GM18870 (cell line): ENCODE measurements at regions not wholly inside any gene's neighbourhood (a gene's known extent, or its start where the extent isn't known, plus 50 kb on each side); places are given as distances from the start of the nearest gene placed in this dataset.
A peak's percentile ranks its signal among the peaks of the same experiment; 100 is the strongest.

ENCODE experiments used
- ATAC-seq: cut with Tn5 transposase; IDR thresholded peaks from one replicate; pipeline ENCODE4 v1.9.1; 2021; ENCODE audit warnings: moderate library complexity; ENCODE audit not compliant: unreplicated experiment

DNA sequence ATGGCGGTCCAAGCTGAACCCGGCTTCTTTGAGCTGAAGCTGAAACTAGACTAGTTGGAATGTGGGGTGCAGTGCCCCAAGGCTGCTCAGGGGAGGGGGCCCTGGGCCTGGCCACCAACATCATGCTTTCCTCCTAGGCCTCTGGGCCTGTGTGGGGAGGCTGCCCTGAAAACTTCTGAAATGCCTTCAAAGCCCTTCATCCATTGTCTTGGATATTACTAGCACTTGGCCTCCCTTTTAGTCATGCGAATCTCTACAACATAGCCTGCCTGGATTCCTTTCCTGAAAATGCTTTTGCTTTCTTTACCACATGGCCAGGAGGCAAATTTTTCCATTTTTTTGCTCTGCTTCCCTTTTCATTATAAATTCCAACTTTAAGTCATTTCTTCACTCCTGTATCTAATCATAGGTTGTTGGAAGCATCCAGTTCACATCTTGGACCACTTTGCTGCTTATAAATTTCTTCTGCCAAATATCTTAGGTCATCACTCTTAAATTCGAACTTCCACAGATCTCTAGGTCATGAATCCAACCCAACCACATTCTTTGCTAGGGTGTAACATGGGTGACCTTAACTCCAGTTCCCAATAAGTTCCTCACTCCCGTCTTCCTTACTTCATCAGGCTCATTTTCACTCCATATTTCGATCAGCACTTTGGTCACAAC, 103.4 kb downstream of the DDIT4L start:
- no peak for ATAC-seq

DNA sequence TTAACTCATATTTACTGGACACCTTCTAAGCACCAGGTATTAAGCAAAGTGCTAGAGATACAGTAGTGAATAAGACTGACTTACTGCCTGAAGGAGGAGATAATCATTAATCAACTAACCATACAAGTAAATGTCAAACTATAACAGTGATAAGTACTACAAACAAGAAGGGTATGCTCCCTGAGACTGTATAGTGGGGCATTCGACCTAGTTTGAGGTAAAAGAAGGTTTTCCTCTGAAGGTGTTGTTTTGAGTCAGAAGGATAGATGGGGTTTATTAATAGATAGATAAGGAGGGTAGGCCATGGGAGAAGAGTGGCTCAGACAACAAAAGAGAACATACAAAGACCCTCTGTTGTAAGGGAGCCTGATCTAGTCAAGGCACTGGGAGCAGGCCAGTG, 105.4 kb downstream of the DDIT4L start:
- ATAC-seq, result no peak

GRCh38 chr4:100083289-100083688, 107.0 kb downstream of the DDIT4L start:
- ATAC-seq, result peak; percentile 38

GRCh38 chr4:100082852-100083251, 107.4 kb downstream of the DDIT4L start:
- ATAC-seq, result peak; percentile 46

GRCh38 chr4:100081491-100081890, 108.8 kb downstream of the DDIT4L start:
- no peak for ATAC-seq

DNA sequence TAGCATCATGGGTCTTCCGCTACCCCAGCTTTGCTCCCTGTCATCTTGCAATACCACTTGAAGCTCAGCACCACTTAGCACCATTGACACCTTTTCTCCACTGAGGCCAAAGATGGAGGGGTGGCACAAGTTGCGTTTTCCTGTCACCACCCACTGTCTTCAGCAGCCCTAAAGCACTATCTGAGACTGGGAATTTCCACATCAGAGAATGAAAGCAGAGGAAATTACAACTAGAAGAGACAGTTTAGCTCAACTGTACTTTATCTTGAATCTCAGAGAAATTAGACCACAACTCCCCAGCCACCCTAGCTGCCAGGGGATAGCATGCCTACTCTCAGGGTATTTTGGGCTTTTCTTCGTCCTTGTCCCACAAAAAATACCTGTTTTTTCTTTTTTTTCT, 111.0 kb downstream of the DDIT4L start:
- no peak for ATAC-seq

GRCh38 chr4:100076753-100077152, 113.5 kb downstream of the DDIT4L start:
- ATAC-seq, result peak; percentile 45

DNA sequence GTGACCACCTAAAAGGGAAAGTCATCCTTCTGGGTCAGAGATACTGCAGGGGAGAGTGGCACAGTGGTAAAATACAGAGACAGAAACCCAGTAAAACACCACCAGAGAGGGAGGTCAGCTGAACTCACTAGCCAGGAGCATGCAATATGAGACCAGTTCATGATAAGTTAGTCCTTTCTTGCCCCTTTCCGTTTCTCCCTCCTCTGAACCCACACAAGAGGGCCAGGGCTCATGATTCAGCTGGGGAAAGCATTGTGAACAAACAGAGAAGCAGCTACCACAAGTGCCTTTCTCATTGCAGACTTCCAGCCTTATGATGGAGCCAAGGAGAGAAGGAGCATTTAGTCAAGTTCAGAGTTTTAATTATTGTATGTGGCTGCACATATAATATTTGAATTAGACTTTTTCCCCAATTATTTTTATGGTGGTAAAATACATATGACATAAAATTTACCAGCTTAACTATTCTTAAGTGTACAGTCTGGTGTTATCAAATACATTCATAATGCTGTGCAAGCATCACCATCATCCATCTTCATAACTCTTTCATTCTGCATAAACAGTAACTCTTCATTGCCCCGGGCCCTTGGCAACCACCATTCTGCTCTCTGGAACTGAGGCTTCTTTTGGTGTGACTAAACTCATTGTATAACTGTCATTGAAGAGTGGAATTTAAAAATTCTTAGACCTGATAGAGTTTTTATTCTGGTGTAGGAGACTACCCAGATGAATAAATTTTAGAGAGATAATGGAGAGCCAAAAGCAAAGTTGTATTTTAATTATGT, 114.6 kb downstream of the DDIT4L start:
- ATAC-seq, result no peak

DNA sequence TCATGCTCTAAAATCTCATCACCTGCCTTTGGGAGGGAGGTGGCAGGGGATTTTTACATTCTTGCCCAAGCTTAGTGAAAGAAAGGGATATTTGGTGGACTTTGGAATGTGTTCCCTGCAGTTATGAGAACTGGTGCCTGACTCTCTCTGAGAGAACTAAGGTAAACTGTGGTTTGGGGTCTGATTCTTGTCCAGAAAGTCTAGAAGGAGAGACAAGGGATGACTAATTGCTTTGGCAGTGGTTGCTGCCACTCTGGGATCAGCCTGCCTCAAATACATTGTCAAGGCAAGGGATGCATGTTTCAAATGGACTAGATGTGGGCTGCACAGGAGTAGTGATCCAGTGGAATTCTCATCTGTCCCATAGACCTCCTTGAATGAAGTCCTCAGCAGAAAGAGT, 115.2 kb downstream of the DDIT4L start:
- ATAC-seq, result no peak

GRCh38 chr4:100071506-100071905, 118.8 kb downstream of the DDIT4L start:
- ATAC-seq, result no peak

GRCh38 chr4:100070868-100071267, 119.4 kb downstream of the DDIT4L start:
- ATAC-seq, result no peak

GRCh38 chr4:100069207-100069606, 119.1 kb upstream of the H2AZ1 start:
- ATAC-seq, result no peak

- ATAC-seq, result no peak
Observed at GRCh38 chr4:100067255-100067654, 117.2 kb upstream of the H2AZ1 start.

DNA sequence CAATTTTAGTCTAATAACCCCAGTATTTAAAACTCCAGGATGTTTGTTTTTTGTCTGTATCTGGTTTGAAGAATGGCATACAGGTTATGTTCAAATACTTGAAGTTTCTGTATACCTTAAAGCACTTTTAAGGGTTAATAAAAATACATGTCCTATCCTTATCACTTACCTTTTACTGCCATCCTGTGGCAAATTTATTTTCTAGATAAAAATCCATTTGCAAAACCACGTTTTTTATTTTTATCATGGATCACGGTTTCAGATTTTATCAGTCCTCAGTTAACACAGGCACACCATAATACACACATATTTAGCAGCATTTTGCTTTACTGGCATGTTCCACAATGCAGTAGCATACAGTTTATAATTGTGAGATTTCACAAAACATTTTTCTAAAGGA, 113.3 kb upstream of the H2AZ1 start:
- ATAC-seq, result no peak

GRCh38 chr4:100062921-100063320, 112.8 kb upstream of the H2AZ1 start:
- no peak for ATAC-seq

DNA sequence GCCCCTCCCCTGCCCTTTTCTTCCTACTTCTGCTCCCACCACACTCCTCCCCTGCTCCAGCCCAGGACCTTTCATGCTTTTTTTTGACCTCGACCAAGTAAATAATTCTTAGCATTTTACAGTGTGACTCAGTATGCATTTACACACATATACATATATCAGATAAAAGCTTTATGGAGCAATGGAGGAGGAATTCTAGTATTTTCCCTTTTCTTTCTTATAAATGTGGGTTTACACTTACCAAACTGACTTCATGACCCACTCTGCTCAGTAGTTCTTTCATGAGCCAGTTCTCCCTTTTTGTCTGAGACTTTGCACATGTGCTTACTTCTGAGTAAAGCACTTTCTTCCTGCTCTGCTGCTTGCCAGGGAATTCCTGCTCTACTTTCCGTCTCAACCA, 111.8 kb upstream of the H2AZ1 start:
- ATAC-seq, result no peak

DNA sequence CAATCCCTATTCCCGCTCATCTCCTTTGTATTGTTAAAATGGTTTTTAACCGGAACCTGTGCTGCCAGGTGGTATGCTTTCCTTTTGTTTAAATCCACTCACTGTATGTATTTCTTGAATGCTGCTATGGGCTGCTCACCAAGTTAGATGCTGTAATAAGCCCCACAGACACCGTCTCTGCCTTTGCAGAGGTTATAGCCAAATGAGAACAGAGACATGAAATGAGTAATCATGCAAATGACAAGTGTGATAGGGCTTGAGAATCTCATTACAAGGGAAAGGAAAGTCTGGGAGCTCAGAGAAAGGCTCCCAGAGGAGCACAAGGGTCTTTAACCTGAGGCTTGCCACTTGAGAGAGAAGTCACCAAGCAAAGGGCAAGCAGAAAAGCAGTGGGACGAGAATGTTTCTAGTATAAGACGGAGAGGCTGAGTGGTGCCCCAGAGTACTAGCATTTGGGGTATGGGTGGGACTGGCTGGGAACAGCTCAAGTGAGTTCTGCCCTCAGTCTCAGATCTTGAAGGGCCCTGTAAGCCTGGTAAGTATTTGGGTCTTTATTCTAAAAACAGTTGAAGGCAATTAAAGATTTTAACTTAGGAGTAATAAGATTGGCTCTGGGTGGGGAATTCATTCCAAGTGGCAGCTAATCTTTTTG, 110.8 kb upstream of the H2AZ1 start:
- peak; percentile 85 for ATAC-seq

DNA sequence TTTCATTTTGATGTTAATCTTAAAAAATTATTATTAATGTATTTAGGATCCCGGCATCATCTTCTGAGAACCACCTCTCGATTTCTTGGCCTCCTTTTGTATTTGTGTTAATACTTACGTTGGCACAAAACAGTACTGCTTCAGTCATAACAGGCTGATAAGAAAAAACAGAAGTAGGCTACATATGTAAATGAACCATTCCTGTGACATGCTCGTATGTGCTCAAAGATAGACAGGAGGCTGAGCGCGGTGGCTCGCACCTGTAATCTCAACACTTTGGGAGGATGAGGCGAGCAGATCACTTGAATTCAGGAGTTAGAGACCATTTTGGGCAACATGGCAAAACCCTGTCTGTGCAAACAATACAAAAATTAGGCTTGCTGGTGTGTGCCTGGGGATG, 109.4 kb upstream of the H2AZ1 start:
- no peak for ATAC-seq

- ATAC-seq, result no peak
Observed at GRCh38 chr4:100056701-100057100, 106.6 kb upstream of the H2AZ1 start.

DNA sequence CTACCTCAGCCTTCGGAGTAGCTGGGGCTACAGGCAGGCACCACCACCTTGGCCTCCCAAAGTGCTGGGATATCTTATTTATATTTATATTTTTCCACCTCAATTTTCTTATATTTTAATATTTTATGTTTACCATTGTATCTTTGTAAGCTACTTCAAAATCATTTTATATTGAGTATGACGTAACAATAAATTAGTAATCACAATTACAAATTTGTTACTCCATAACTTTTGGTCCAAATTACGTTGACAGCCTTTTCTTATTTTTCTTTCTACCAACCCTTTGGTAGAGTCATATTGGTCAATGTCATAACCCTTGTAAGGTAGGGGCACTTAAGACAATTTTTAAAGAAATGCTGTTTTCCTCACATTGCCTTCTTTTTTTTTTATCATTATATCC, 104.0 kb upstream of the H2AZ1 start:
- ATAC-seq, result no peak

DNA sequence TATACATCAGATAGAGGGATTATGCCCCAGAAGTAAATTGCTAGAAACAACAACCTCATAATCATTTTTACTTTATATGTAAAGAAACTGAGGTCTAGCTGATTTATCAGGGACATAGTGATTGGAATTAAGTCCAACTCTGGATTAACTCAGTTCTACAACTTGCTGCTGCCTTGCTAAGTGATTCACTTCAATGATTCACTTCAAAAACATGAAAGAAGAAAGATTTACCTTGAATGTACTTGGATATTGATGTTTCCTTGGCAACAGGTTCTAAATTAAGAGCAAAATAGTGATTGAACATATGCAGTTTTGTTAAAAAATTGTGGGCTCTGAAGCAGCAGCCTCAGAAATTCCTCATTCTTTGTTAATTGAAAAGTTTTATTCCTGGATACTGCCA, 99.8 kb upstream of the H2AZ1 start:
- no peak for ATAC-seq

DNA sequence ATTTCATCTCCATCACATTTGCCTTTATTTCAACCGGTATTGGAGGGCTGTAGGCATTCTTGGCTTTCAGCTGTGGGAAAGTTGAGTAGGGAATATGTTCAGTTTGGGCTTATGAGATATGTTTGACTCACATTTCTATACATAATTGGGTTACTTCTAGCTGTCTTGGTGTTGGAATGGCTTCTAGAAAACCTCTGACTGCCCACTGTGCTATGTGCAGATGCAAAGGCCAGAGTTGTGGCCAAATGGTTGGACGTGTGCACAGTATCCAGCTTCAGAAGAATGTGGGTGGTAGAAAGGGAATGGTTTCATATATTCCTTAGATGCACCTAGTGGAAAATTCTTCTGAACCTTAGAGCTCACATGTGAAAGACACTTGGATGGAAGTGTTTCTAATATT, 92.6 kb upstream of the H2AZ1 start:
- no peak for ATAC-seq
